ENCODE measurements at regions not wholly inside any gene's neighbourhood (a gene's known extent, or its start where the extent isn't known, plus 50 kb on each side); places are given as distances from the start of the nearest gene placed in this dataset.

DNA sequence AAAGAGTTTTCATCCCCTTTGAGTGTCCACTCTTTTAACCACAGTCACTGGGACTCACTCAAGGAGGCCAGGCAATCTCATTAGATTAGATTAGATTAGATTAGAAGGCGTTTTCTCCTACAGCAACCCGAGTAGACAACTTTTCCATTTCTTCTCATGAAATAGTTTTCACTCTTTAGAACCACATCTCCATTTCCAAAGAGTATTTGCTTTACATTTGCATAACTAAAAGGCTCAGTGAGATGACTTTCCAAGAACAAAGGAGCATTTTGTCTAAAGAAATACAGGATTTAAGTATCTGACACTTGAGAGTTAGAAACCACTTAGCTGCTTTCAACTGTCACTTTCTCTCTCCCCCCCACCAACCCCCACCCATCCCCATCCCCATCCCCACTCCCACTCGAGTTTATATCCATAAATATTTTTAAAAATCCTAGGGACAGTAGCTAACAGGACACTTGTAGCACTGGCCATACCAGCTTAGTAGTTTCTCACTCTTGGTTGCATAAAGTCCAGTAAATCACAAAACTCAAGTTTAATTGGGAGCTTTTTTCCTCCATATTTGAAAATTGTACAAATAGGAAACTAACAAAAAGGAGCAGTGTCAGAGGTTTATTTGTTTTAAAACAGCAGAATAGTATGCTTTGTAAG is 2202.9 kb upstream of the WWC1 start:
- DNase-seq (ENCODE audit: extremely low read depth, low read depth): no peak
- TF ChIP-seq, protein P1, sequence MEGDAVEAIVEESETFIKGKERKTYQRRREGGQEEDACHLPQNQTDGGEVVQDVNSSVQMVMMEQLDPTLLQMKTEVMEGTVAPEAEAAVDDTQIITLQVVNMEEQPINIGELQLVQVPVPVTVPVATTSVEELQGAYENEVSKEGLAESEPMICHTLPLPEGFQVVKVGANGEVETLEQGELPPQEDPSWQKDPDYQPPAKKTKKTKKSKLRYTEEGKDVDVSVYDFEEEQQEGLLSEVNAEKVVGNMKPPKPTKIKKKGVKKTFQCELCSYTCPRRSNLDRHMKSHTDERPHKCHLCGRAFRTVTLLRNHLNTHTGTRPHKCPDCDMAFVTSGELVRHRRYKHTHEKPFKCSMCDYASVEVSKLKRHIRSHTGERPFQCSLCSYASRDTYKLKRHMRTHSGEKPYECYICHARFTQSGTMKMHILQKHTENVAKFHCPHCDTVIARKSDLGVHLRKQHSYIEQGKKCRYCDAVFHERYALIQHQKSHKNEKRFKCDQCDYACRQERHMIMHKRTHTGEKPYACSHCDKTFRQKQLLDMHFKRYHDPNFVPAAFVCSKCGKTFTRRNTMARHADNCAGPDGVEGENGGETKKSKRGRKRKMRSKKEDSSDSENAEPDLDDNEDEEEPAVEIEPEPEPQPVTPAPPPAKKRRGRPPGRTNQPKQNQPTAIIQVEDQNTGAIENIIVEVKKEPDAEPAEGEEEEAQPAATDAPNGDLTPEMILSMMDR (IDR thresholded peaks at IDR 0.05; ENCODE audit: low read depth, low read length, missing control alignments): no peak
- no peak overlapping the region for H3K4me3 ChIP-seq (replicated peaks; ENCODE audit: low read depth, low read length)

DNA sequence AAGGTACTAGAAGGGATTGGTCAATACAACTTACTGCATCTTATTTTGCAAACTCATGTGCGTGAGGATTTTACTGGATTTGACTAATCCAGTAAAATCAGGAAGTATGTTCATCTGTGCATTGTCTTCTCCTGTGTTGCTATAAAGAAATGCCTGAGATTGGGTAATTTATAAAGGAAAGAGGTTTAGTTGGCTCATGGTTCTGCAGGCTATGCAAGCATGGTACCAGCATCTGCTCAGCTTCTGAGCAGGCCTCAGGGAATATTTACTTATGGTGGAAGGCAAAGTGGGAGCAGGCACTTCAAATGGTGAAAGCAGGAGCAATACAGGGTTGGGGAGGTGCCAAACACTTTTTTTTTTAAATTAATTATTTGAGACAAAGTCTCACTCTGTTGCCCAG is 2199.5 kb upstream of the WWC1 start:
- TF ChIP-seq, protein P1 (IDR thresholded peaks at IDR 0.05; ENCODE audit: low read depth, low read length, missing control alignments): no peak
- H3K4me3 ChIP-seq (replicated peaks; ENCODE audit: low read depth, low read length): no peak overlapping the region
- DNase-seq (ENCODE audit: extremely low read depth, low read depth): no peak

DNA sequence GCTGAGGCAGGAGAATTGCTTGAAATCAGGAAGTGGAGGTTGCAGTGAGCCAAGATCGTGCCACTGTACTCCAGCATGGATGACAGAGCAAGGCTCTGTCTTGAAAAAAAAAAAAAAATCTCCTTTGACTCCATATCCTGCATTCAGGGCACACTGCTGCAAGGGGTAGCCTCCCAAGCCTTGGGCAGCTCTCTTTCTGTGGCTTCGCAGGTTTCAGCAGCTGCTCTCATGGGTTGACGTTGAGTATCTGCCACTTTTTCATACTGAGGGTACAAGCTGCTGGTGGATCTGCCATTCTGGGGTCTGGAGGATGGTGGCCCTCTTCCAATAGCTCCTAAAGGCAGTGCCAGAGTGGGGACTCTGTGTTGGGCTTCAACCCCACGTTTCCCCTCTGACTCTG is 2198.1 kb upstream of the WWC1 start:
- TF ChIP-seq, protein P1 (IDR thresholded peaks at IDR 0.05; ENCODE audit: low read depth, low read length, missing control alignments): no peak
- DNase-seq (ENCODE audit: extremely low read depth, low read depth): no peak
- H3K4me3 ChIP-seq (replicated peaks; ENCODE audit: low read depth, low read length): no peak overlapping the region

DNA sequence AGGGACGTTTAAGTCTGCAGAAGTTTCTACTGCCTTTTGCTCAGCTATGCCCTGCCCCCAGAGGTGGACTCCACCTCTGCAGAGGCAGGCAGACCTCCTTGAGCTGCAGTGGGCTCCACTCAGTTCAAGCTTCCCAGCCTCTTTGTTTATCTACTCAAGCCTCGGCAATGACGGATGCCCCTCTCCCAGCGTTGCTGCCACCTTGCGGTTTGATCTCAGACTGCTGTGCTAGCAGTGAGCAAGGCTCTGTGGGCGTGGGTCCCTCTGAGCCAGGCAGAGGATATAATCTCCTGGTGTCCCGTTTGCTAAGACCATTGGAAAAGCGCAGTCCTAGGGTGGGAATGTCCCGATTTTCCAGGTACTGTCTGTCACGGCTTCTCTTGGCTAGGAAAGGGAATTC is 2188.5 kb upstream of the WWC1 start:
- no peak overlapping the region for H3K4me3 ChIP-seq (replicated peaks; ENCODE audit: low read depth, low read length)
- no peak for DNase-seq (ENCODE audit: extremely low read depth, low read depth)
- TF ChIP-seq, protein P1 (IDR thresholded peaks at IDR 0.05; ENCODE audit: low read depth, low read length, missing control alignments): no peak

DNA sequence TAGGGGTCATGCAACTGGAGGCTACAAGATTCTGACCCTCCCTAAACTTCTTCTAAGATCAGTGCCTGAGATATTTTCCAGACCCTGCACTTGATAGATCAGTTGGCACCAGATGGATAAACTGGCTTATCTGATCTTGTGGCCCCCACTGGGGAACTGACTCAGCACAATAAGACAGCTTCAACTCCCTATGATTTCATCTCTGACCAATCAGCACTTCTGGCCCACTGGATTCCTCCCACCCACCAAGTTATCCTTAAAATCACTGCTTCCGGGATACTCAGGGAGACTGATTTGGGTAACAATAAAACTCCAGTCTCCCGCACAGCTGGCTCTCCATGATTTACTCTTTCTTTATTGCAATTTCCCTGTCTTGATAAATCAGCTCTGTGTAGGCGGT is 2180.4 kb upstream of the WWC1 start:
- TF ChIP-seq, protein P1 (IDR thresholded peaks at IDR 0.05; ENCODE audit: low read depth, low read length, missing control alignments): no peak
- no peak overlapping the region for H3K4me3 ChIP-seq (replicated peaks; ENCODE audit: low read depth, low read length)
- DNase-seq (ENCODE audit: extremely low read depth, low read depth): no peak

GRCh38 chr5:166117072-166118066 is 2174.1 kb upstream of the WWC1 start:
- DNase-seq (ENCODE audit: extremely low read depth, low read depth): no peak
- TF ChIP-seq, protein P1 (IDR thresholded peaks at IDR 0.05; ENCODE audit: low read depth, low read length, missing control alignments): no peak
- no peak overlapping the region for H3K4me3 ChIP-seq (replicated peaks; ENCODE audit: low read depth, low read length)
